PC-3 (cell line): ENCODE measurements at regions not wholly inside any gene's neighbourhood (a gene's known extent, or its start where the extent isn't known, plus 50 kb on each side); places are given as distances from the start of the nearest gene placed in this dataset.

ENCODE experiments used
- ATAC-seq: fragments of 200-7000 bp; cut with Tn5 transposase; 2 replicates; pipeline ENCODE4 v1.9.1; 2020; ENCODE audit warnings: mild to moderate bottlenecking, moderate library complexity
- BruUV-seq: library from RNA; stranded (reverse); fragments of 400-500 nt; replicated peaks from 2 replicates; lab custom pipeline; 2021; lab: Mats Ljungman, UMichigan
- CTCF ChIA-PET: fragments of 300-600 bp; sonication (Branson Sonifier 250); formaldehyde crosslinking; loops from one replicate; lab custom pipeline; 2022; ENCODE audit warnings: antibody characterized with exemption; lab: Charles Lee
- POLR2A ChIA-PET: fragments of 300-600 bp; sonication (Branson Sonifier 250); formaldehyde crosslinking; loops from one replicate; lab custom pipeline; 2022; ENCODE audit warnings: antibody characterized with exemption; ENCODE audit not compliant: unreplicated experiment; lab: Charles Lee
- DNase-seq: peaks from one replicate; pipeline ENCODE4 v3.0.0-alpha.2; 2015
- H2AFZ ChIP-seq: fragments of 300-600 bp; sonication (generic); 2 replicates; pipeline ENCODE4 v1.6.0; 2016; ENCODE audit warnings: antibody characterized with exemption, low read length
- H3F3A ChIP-seq: fragments of 300-600 bp; sonication (generic); one replicate; pipeline ENCODE4 v1.6.0; 2017; ENCODE audit warnings: antibody characterized with exemption, low read length, control low read depth, mild to moderate bottlenecking; ENCODE audit not compliant: unreplicated experiment
- H3K27ac ChIP-seq: fragments of 300-600 bp; sonication (generic); 2 replicates; pipeline ENCODE4 v1.5.1; 2016; ENCODE audit warnings: mild to moderate bottlenecking, low read length
- H3K27me3 ChIP-seq: fragments of 300-600 bp; sonication (generic); 2 replicates; pipeline ENCODE4 v1.6.1; 2016; ENCODE audit warnings: low read length, mixed read lengths
- H3K36me3 ChIP-seq: fragments of 300-600 bp; sonication (generic); 2 replicates; pipeline ENCODE4 v1.6.1; 2016; ENCODE audit warnings: low read depth, mixed run types, low read length, mixed read lengths
- H3K4me1 ChIP-seq: fragments of 300-600 bp; sonication (generic); 2 replicates; pipeline ENCODE4 v1.5.1; 2016; ENCODE audit warnings: low read length; ENCODE audit not compliant: insufficient read depth
- H3K4me2 ChIP-seq: fragments of 300-600 bp; sonication (generic); 2 replicates; pipeline ENCODE4 v1.6.0; 2016; ENCODE audit warnings: low read length
- H3K4me3 ChIP-seq: fragments of 300-600 bp; sonication (generic); 2 replicates; pipeline ENCODE4 v1.5.1; 2016; ENCODE audit warnings: mild to moderate bottlenecking, low read length, mixed read lengths
- H3K79me2 ChIP-seq: fragments of 300-600 bp; sonication (generic); 2 replicates; pipeline ENCODE4 v1.6.1; 2017; ENCODE audit warnings: low read length, mixed read lengths
- H3K9ac ChIP-seq: fragments of 300-600 bp; sonication (generic); 2 replicates; pipeline ENCODE4 v1.6.0; 2016; ENCODE audit warnings: mild to moderate bottlenecking, low read length
- H3K9me2 ChIP-seq: fragments of 300-600 bp; sonication (generic); replicated peaks from 2 replicates; pipeline ENCODE4 v1.6.1; 2016; ENCODE audit warnings: mixed run types, low read length, mixed read lengths
- H3K9me3 ChIP-seq: fragments of 300-600 bp; sonication (generic); 2 replicates; pipeline ENCODE4 v1.6.1; 2016; ENCODE audit warnings: low read length, mixed read lengths
- H4K20me1 ChIP-seq: fragments of 300-600 bp; sonication (generic); 2 replicates; pipeline ENCODE4 v1.6.1; 2016; ENCODE audit warnings: low read length, mixed read lengths
- EZH2 ChIP-seq: fragments of 300-600 bp; sonication (generic); IDR thresholded peaks from one replicate; pipeline ENCODE4 v1.6.1; 2017; ENCODE audit warnings: antibody characterized with exemption, mild to moderate bottlenecking, low read length; ENCODE audit not compliant: unreplicated experiment
- EZH2phosphoT487 ChIP-seq: fragments of 300-600 bp; sonication (generic); IDR thresholded peaks from 2 replicates; pipeline ENCODE4 v1.6.1; 2018; ENCODE audit warnings: mild to moderate bottlenecking, antibody characterized with exemption, low read length, borderline replicate concordance
- intact Hi-C: fragments of 100-400 bp; cut with micrococcal nuclease; formaldehyde crosslinking; loops from 2 replicates; pipeline ENCODE4 v1.9.0; 2023
- TF ChIP-seq, protein P1 (sequence below): fragments of 300-600 bp; sonication (generic); conservative IDR thresholded peaks from 2 replicates; pipeline ENCODE4 v1.5.1; 2017; ENCODE audit warnings: antibody characterized with exemption, low read depth, mild to moderate bottlenecking, low read length

DNA sequence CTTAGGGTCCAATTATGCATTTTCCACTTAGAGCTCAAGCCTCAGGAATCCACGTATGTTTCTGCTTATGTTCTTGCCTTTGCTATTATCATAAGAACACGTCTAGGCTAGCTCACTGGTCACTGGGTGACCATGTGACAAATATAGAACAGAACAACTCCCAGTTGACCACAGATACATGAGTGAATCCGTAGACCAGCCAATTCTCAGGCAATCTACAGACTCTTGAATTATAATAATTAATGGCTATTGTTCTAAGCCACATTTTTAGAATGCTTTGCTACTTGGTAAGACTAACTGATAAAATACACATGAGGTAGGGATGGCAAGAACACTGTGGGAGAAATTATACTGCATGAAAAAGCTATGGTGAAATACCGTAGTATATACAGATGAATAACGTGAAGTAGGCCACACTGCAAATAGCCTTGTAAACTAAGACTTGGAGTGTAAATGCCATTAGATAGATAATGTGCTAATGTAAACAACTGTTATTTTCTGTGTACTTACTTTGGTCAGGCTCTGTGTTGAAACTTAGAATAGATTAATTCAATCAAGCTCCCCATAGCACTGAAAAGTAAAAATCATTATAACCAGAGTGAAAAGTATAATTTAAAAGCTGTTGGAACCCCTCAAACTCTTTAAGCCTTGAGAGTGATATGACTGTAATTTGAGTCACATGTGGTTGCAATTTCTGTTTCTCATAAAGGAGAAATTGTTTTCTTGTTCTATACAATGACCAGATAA lies 366.2 kb upstream of the CCDC179 start:
- no peaks in the 10 kb centered on the region for H4K20me1 ChIP-seq
- no peaks in the 10 kb centered on the region for H3K36me3 ChIP-seq
- H3K27ac ChIP-seq, result no peak overlapping the region
- no peak for ATAC-seq
- no peak for DNase-seq
- no peaks in the 10 kb centered on the region for H3K4me1 ChIP-seq
- H3F3A ChIP-seq, result no peaks in the 10 kb centered on the region
- H3K27me3 ChIP-seq, result no peaks in the 10 kb centered on the region
- no peaks in the 10 kb centered on the region for H3K79me2 ChIP-seq
- intact Hi-C loops, result no loop called here
- TF ChIP-seq, protein P1, sequence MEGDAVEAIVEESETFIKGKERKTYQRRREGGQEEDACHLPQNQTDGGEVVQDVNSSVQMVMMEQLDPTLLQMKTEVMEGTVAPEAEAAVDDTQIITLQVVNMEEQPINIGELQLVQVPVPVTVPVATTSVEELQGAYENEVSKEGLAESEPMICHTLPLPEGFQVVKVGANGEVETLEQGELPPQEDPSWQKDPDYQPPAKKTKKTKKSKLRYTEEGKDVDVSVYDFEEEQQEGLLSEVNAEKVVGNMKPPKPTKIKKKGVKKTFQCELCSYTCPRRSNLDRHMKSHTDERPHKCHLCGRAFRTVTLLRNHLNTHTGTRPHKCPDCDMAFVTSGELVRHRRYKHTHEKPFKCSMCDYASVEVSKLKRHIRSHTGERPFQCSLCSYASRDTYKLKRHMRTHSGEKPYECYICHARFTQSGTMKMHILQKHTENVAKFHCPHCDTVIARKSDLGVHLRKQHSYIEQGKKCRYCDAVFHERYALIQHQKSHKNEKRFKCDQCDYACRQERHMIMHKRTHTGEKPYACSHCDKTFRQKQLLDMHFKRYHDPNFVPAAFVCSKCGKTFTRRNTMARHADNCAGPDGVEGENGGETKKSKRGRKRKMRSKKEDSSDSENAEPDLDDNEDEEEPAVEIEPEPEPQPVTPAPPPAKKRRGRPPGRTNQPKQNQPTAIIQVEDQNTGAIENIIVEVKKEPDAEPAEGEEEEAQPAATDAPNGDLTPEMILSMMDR, result no peak
- TF ChIP-seq EZH2phosphoT487 (no peak), EZH2 (no peak)
- H2AFZ ChIP-seq, result no peak overlapping the region
- ChIA-PET CTCF (no interaction called here), POLR2A (no interaction called here)
- H3K4me3 ChIP-seq, result no peak overlapping the region
- H3K4me2 ChIP-seq, result no peak overlapping the region
- no peaks in the 10 kb centered on the region for H3K9me2 ChIP-seq
- no peak overlapping the region for H3K9ac ChIP-seq
- no TSS peak for BruUV-seq
- no peaks in the 10 kb centered on the region for H3K9me3 ChIP-seq

DNA sequence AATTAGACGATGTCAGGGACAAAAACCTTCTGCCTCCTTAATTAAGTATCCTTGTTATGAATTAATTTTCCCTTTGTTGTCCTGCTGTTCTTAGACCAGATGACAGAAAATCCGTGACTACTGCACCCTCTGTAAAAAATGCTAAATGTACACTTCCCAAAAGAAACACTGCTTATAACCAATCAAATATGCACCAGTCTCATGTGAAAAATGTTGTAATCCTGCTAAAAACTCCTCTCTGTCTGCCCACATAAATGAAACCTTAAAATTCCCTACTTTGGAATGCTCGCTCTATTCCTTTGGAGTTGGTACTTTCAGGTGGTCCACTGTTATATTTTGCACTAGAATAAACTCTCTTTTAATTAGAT lies 366.8 kb upstream of the CCDC179 start:
- no TSS peak for BruUV-seq
- Histone ChIP-seq H3K4me3 (no peak overlapping the region), H3K9ac (no peak overlapping the region), H3K36me3 (no peaks in the 10 kb centered on the region), H3K9me2 (no peaks in the 10 kb centered on the region), H3K9me3 (no peaks in the 10 kb centered on the region), H3K27me3 (no peaks in the 10 kb centered on the region), H2AFZ (no peak overlapping the region), H3K79me2 (no peaks in the 10 kb centered on the region), H3K4me2 (no peak overlapping the region), H3K27ac (no peak overlapping the region), H4K20me1 (no peaks in the 10 kb centered on the region), H3F3A (no peaks in the 10 kb centered on the region), H3K4me1 (peaks cover under 1% of the 10 kb centered on the region)
- intact Hi-C loops, result no loop called here
- no peak for DNase-seq
- ATAC-seq, result no peak
- TF ChIP-seq, protein P1, result no peak
- TF ChIP-seq EZH2phosphoT487 (no peak), EZH2 (no peak)
- CTCF ChIA-PET, result no interaction called here
- POLR2A ChIA-PET, result no interaction called here

DNA sequence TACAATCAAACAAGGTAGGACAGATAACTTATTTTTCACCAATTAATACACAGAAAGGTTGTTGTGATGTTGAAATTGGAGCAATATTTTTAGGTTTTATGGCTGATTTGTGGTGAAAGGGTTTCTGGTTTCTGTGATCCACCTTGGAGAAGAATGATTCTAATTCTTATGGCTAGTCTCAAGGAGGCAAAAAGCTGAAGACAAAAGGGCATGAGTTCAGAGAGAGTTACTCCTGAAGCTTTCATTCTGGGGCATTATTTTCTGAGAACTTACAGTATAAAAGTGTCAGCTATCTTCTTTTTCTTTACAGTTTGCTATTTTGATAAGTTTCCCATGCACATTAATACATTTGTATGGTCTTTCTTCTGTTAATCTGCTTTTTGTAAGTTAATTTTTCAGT lies 372.4 kb upstream of the CCDC179 start:
- no peaks in the 10 kb centered on the region for H3F3A ChIP-seq
- H3K27ac ChIP-seq, result peak overlapping the region; percentile 7; the same call in 1 of the 2 replicates
- H3K4me3 ChIP-seq, result no peak overlapping the region
- DNase-seq, result no peak
- no peak overlapping the region for H2AFZ ChIP-seq
- ATAC-seq, result peak; percentile 13
- H3K9me3 ChIP-seq, result no peaks in the 10 kb centered on the region
- POLR2A ChIA-PET, result no interaction called here
- peak overlapping the region; percentile 5 for H3K4me2 ChIP-seq
- H4K20me1 ChIP-seq, result no peaks in the 10 kb centered on the region
- no peak overlapping the region for H3K9ac ChIP-seq
- no peaks in the 10 kb centered on the region for H3K27me3 ChIP-seq
- intact Hi-C loops, result no loop called here
- no peaks in the 10 kb centered on the region for H3K79me2 ChIP-seq
- peaks cover 16% of the 10 kb centered on the region for H3K4me1 ChIP-seq
- H3K9me2 ChIP-seq, result no peaks in the 10 kb centered on the region
- CTCF ChIA-PET, result no interaction called here
- no peak for TF ChIP-seq EZH2
- no peak for TF ChIP-seq EZH2phosphoT487
- TF ChIP-seq, protein P1, result no peak
- BruUV-seq, result no TSS peak
- no peaks in the 10 kb centered on the region for H3K36me3 ChIP-seq
